ENCODE measurements at regions not wholly inside any gene's neighbourhood (a gene's known extent, or its start where the extent isn't known, plus 50 kb on each side); places are given as distances from the start of the nearest gene placed in this dataset.
A peak's percentile ranks its signal among the peaks of the same experiment; 100 is the strongest.
"Not testable (repeated sequence)": the region's sequence is repeated elsewhere in the genome, so short reads cannot be mapped to it uniquely, and the experiment has no call there.

DNA sequence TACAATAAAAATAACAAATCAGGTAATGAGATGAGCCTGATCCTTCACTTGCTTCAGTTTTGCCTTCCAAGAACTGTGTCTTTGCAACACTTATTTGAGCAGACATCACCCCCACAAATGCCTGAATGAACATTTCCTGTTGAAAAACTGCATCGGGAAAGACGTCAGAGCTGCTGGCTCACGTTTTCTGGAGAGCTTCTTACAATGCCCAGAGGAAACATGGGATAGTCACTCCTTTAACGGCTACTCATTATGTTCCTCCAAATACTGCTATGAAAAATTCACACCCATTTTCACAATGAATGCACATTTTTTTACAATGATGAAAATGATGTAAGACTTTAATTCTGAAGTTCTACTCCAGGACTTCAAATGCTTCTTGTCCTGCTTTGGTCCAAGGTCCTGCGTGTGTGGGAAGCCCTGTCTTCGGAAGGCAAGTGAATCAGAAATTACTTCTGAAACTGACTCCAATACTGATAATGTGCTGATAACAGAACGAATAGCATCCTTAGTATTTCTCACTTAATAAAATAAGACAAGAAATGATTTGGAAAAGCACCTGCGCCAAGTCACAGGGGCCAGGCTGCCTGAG is 238.0 kb downstream of the ANKRD60 start:
- no peak for DNase-seq
- no peak for ATAC-seq (ENCODE audit: low read depth in 2 of 2)
- H3K4me3 Mint-ChIP-seq, result no peak overlapping the region
- H3K9me3 Mint-ChIP-seq, result peaks cover 0 to 2% (median 0%) of the 10 kb centered on the region in 7 donors
- H3K36me3 Mint-ChIP-seq, result no peaks in the 10 kb centered on the region
- no peak overlapping the region for H3K27ac Mint-ChIP-seq
- peaks cover 19 to 59% (median 41%) of the 10 kb centered on the region in 3 donors for H3K27me3 Mint-ChIP-seq
- no peaks in the 10 kb centered on the region for H3K4me1 Mint-ChIP-seq

- no peak for DNase-seq
- no peak overlapping the region for H3K27ac Mint-ChIP-seq
- H3K9me3 Mint-ChIP-seq, result peaks cover 0 to 2% (median 0%) of the 10 kb centered on the region in 7 donors
- H3K36me3 Mint-ChIP-seq, result no peaks in the 10 kb centered on the region
- peaks cover 10 to 57% (median 39%) of the 10 kb centered on the region in 3 donors for H3K27me3 Mint-ChIP-seq
- H3K4me1 Mint-ChIP-seq, result no peaks in the 10 kb centered on the region
- H3K4me3 Mint-ChIP-seq, result no peak overlapping the region
- ATAC-seq (ENCODE audit: low read depth in 2 of 2), result no peak
Observed at GRCh38 chr20:57988828-57989227, 239.6 kb downstream of the ANKRD60 start.

GRCh38 chr20:57988422-57988821 is 240.0 kb downstream of the ANKRD60 start:
- Mint-ChIP-seq H3K27ac (no peak overlapping the region), H3K36me3 (no peaks in the 10 kb centered on the region), H3K4me3 (no peak overlapping the region), H3K27me3 (peaks cover 10 to 53% (median 39%) of the 10 kb centered on the region in 3 donors), H3K4me1 (no peaks in the 10 kb centered on the region), H3K9me3 (peaks cover 0 to 2% (median 0%) of the 10 kb centered on the region in 7 donors)
- no peak for ATAC-seq (ENCODE audit: low read depth in 2 of 2)
- no peak for DNase-seq

GRCh38 chr20:57987659-57988058 is 240.8 kb downstream of the ANKRD60 start:
- no peak overlapping the region for H3K27ac Mint-ChIP-seq
- ATAC-seq (ENCODE audit: low read depth in 2 of 2), result no peak
- DNase-seq, result no peak
- peaks cover 10 to 47% (median 41%) of the 10 kb centered on the region in 3 donors for H3K27me3 Mint-ChIP-seq
- H3K9me3 Mint-ChIP-seq, result peaks cover 0 to 2% (median 0%) of the 10 kb centered on the region in 7 donors
- no peaks in the 10 kb centered on the region for H3K4me1 Mint-ChIP-seq
- no peaks in the 10 kb centered on the region for H3K36me3 Mint-ChIP-seq
- H3K4me3 Mint-ChIP-seq, result no peak overlapping the region

DNA sequence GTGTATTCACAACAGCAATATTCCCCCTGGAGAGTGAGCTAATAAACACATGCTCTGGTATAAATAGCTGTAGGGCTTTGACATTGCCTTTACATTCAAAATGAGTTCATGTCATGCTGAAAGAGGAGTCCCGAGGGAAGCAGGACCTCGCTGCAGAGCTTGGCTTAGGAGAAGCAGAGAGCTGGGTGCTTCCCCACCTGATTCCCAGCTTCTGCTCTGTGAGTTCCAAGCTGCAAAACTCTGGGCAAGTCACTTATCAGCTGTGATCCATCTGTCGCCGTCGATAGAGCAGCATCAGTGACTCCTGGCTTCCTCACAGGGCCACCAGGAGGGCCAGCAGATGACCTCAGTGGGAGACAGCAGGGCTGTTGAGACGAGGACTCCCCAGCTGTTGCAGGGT is 241.8 kb downstream of the ANKRD60 start:
- Mint-ChIP-seq H3K27ac (no peak overlapping the region), H3K27me3 (peaks cover 15 to 49% (median 40%) of the 10 kb centered on the region in 3 donors), H3K9me3 (peaks cover 0 to 2% (median 0%) of the 10 kb centered on the region in 7 donors), H3K36me3 (no peaks in the 10 kb centered on the region), H3K4me3 (no peak overlapping the region), H3K4me1 (no peaks in the 10 kb centered on the region)
- no peak for ATAC-seq (ENCODE audit: low read depth in 2 of 2)
- DNase-seq, result no peak

- peaks cover 19 to 50% (median 38%) of the 10 kb centered on the region in 3 donors for H3K27me3 Mint-ChIP-seq
- H3K9me3 Mint-ChIP-seq, result peaks cover 0 to 2% (median 0%) of the 10 kb centered on the region in 7 donors
- H3K4me1 Mint-ChIP-seq, result no peaks in the 10 kb centered on the region
- no peaks in the 10 kb centered on the region for H3K36me3 Mint-ChIP-seq
- DNase-seq, result no peak
- no peak for ATAC-seq (ENCODE audit: low read depth in 2 of 2)
- no peak overlapping the region for H3K27ac Mint-ChIP-seq
- H3K4me3 Mint-ChIP-seq, result no peak overlapping the region
Observed at GRCh38 chr20:57985278-57985677, 243.2 kb downstream of the ANKRD60 start.

- H3K9me3 Mint-ChIP-seq, result no peaks in the 10 kb centered on the region
- ATAC-seq (ENCODE audit: low read depth in 2 of 2) (no peak), DNase-seq (no peak)
- no peak overlapping the region for H3K4me3 Mint-ChIP-seq
- H3K4me1 Mint-ChIP-seq, result no peaks in the 10 kb centered on the region
- no peak overlapping the region for H3K27ac Mint-ChIP-seq
- peaks cover 15 to 40% (median 23%) of the 10 kb centered on the region in 3 donors for H3K27me3 Mint-ChIP-seq
- H3K36me3 Mint-ChIP-seq, result no peaks in the 10 kb centered on the region
Observed at GRCh38 chr20:57983082-57983481, 245.4 kb downstream of the ANKRD60 start.

GRCh38 chr20:57980506-57980905 is 247.9 kb downstream of the ANKRD60 start:
- H3K36me3 Mint-ChIP-seq, result no peaks in the 10 kb centered on the region
- no peak overlapping the region for H3K27ac Mint-ChIP-seq
- no peaks in the 10 kb centered on the region for H3K9me3 Mint-ChIP-seq
- no peak for ATAC-seq (ENCODE audit: low read depth in 2 of 2)
- DNase-seq, result no peak
- no peaks in the 10 kb centered on the region for H3K4me1 Mint-ChIP-seq
- H3K4me3 Mint-ChIP-seq, result no peak overlapping the region
- H3K27me3 Mint-ChIP-seq, result peaks cover 9 to 29% (median 17%) of the 10 kb centered on the region in 3 donors

DNA sequence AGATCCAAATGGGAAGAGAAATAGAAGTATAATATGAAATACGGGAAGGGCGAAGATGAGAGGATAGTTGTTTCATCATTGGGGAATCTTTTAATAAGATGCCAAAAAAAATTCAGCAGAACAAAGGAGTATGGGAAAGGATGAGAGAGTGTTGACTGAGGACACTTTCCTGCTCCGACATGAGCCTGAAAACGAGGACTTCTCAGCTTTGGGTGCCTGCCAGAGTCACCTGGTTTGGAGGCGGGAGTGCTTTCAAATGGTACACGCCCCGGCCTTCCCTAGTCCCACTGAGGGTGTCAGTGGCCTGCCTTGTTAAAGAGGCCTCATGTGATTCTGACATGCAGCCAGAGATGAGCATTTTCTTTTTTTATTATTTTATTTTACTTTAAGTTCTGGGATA is 250.9 kb downstream of the ANKRD60 start:
- H3K9me3 Mint-ChIP-seq, result peaks cover 0 to 7% (median 0%) of the 10 kb centered on the region in 7 donors
- H3K27ac Mint-ChIP-seq, result no peak overlapping the region
- no peak for DNase-seq
- no peak for ATAC-seq (ENCODE audit: low read depth in 2 of 2)
- H3K4me1 Mint-ChIP-seq, result no peaks in the 10 kb centered on the region
- H3K4me3 Mint-ChIP-seq, result no peak overlapping the region
- H3K27me3 Mint-ChIP-seq, result peaks cover 9 to 26% (median 22%) of the 10 kb centered on the region in 3 donors
- no peaks in the 10 kb centered on the region for H3K36me3 Mint-ChIP-seq

- Mint-ChIP-seq H3K27ac (no peak overlapping the region), H3K9me3 (peaks cover 0 to 7% (median 2%) of the 10 kb centered on the region in 7 donors), H3K27me3 (peaks cover 8 to 22% (median 19%) of the 10 kb centered on the region in 3 donors), H3K4me3 (no peak overlapping the region), H3K36me3 (no peaks in the 10 kb centered on the region), H3K4me1 (no peaks in the 10 kb centered on the region)
- ATAC-seq (ENCODE audit: low read depth in 2 of 2), result no peak
- DNase-seq, result no peak
Observed at GRCh38 chr20:57977141-57977540, 251.3 kb downstream of the ANKRD60 start.

GRCh38 chr20:57974863-57975262 is 253.6 kb downstream of the ANKRD60 start:
- Mint-ChIP-seq H3K36me3 (no peaks in the 10 kb centered on the region), H3K4me1 (no peaks in the 10 kb centered on the region), H3K4me3 (no peak overlapping the region), H3K27me3 (peaks cover 4 to 22% (median 8%) of the 10 kb centered on the region in 3 donors), H3K9me3 (peaks cover 0 to 7% (median 5%) of the 10 kb centered on the region in 7 donors), H3K27ac (peak overlapping the region in 1 of 6 donors; percentile 4)
- no peak for ATAC-seq (ENCODE audit: low read depth in 2 of 2)
- DNase-seq, result no peak

DNA sequence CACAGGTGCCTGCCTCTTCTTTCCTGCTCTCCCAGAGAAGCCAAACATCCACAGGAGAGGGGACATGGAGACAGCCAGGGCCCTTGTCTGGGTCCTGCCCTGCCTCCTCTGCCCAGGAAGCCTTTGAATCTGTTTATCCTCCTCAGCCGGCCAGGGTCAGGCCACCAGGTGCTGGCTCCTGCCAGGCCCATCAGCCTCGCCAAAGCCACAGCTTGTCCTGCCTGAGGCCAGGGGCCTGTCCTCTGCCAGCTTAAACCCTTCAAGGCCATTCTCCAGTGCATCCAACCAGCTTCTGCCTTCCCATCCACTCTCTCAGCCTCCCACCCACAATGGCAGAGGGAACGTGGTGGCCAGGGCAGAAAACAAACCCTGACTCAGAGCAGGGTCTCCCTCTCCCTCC is 254.6 kb downstream of the ANKRD60 start:
- no peak overlapping the region for H3K4me3 Mint-ChIP-seq
- no peaks in the 10 kb centered on the region for H3K4me1 Mint-ChIP-seq
- ATAC-seq (ENCODE audit: low read depth in 2 of 2) (no peak), DNase-seq (no peak)
- H3K27ac Mint-ChIP-seq, result peak overlapping the region in 1 of 6 donors; percentile 72
- peaks cover 0 to 7% (median 5%) of the 10 kb centered on the region in 7 donors for H3K9me3 Mint-ChIP-seq
- no peaks in the 10 kb centered on the region for H3K36me3 Mint-ChIP-seq
- H3K27me3 Mint-ChIP-seq, result peaks cover 4 to 30% (median 16%) of the 10 kb centered on the region in 3 donors

DNA sequence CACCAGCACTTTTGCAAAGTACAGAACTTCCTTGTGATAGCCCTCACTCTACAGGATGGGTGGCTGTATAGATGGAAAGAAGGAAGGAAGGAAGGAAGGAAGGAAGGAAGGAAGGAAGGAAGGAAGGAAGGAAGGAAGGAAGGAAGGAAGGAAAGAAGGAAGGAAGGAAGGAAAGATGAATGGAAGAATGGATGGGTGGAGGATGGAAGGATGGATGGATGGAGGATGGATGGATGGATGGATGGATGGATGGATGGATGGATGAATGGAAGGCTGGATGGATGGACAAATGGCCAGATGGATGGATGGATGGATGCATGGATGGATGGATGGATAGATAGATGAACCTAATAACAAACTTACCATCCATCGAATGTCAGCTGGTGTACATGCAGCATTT is 256.9 kb downstream of the ANKRD60 start:
- not testable (repeated sequence) for DNase-seq; H3K9me3 Mint-ChIP-seq; ATAC-seq (ENCODE audit: low read depth in 2 of 2); H3K4me3 Mint-ChIP-seq; H3K4me1 Mint-ChIP-seq; H3K36me3 Mint-ChIP-seq
- peaks cover 17 to 41% (median 28%) of the 10 kb centered on the region in 3 donors for H3K27me3 Mint-ChIP-seq
- peak overlapping the region in 1 of 6 donors; percentile 79 for H3K27ac Mint-ChIP-seq

- H3K27me3 Mint-ChIP-seq, result peaks cover 17 to 41% (median 28%) of the 10 kb centered on the region in 3 donors
- no peaks in the 10 kb centered on the region for H3K4me1 Mint-ChIP-seq
- DNase-seq (no peak), ATAC-seq (ENCODE audit: low read depth in 2 of 2) (no peak)
- H3K27ac Mint-ChIP-seq, result no peak overlapping the region
- H3K36me3 Mint-ChIP-seq, result no peaks in the 10 kb centered on the region
- H3K9me3 Mint-ChIP-seq, result peaks cover 0 to 7% (median 5%) of the 10 kb centered on the region in 7 donors
- no peak overlapping the region for H3K4me3 Mint-ChIP-seq
Observed at GRCh38 chr20:57970856-57971255, 257.6 kb downstream of the ANKRD60 start.
